PC-9 (cell line): ENCODE measurements at regions not wholly inside any gene's neighbourhood (a gene's known extent, or its start where the extent isn't known, plus 50 kb on each side); places are given as distances from the start of the nearest gene placed in this dataset.

Source experiments
- BruUV-seq: library from RNA; stranded (reverse); fragments of 400-500 nt; replicated peaks from 2 replicates; lab custom pipeline; 2021; lab: Mats Ljungman, UMichigan
- CTCF ChIA-PET: fragments of 300-600 bp; sonication (Branson Sonifier 250); formaldehyde crosslinking; loops from one replicate; lab custom pipeline; 2022; ENCODE audit warnings: antibody characterized with exemption; lab: Charles Lee
- POLR2A ChIA-PET: fragments of 300-600 bp; sonication (Branson Sonifier 250); formaldehyde crosslinking; loops from one replicate; lab custom pipeline; 2022; ENCODE audit warnings: antibody characterized with exemption; ENCODE audit not compliant: unreplicated experiment; lab: Charles Lee
- DNase-seq, 2 experiments: peaks; one replicate each; pipeline versions ENCODE4 v3.0.0 to v3.0.0-alpha.2; 2015 to 2022; ENCODE audit warnings: mixed read lengths in 1 of 2
- H2AFZ ChIP-seq: fragments of 200-600 bp; sonication (generic); 2 replicates; pipeline ENCODE4 v1.8.1; 2017; ENCODE audit warnings: antibody characterized with exemption
- H3F3A ChIP-seq: fragments of 200-600 bp; sonication (generic); 2 replicates; pipeline ENCODE4 v1.8.1; 2017; ENCODE audit warnings: antibody characterized with exemption, mild to moderate bottlenecking, low read depth; ENCODE audit not compliant: insufficient read depth
- H3K27ac ChIP-seq: fragments of 200-600 bp; sonication (generic); 2 replicates; pipeline ENCODE4 v1.6.1; 2016; ENCODE audit warnings: mixed run types
- H3K27me3 ChIP-seq: fragments of 200-600 bp; sonication (generic); 2 replicates; pipeline ENCODE4 v1.6.1; 2016; ENCODE audit warnings: low read depth, mixed run types; ENCODE audit not compliant: insufficient read depth
- H3K36me3 ChIP-seq: fragments of 200-600 bp; sonication (generic); 2 replicates; pipeline ENCODE4 v1.6.1; 2016; ENCODE audit warnings: low read depth, mixed run types
- H3K4me1 ChIP-seq: fragments of 200-600 bp; sonication (generic); replicated peaks from 2 replicates; pipeline ENCODE4 v1.6.1; 2016; ENCODE audit warnings: mixed run types; ENCODE audit not compliant: insufficient read depth
- H3K4me2 ChIP-seq: fragments of 200-600 bp; sonication (generic); 2 replicates; pipeline ENCODE4 v1.6.1; 2017; ENCODE audit warnings: mixed run types
- H3K4me3 ChIP-seq: fragments of 200-600 bp; sonication (generic); 2 replicates; pipeline ENCODE4 v1.6.1; 2016; ENCODE audit warnings: mixed run types
- H3K79me2 ChIP-seq: fragments of 200-600 bp; sonication (generic); 2 replicates; pipeline ENCODE4 v1.6.1; 2017; ENCODE audit warnings: low read depth, mixed run types
- H3K9me2 ChIP-seq: fragments of 200-600 bp; sonication (generic); 2 replicates; pipeline ENCODE4 v1.8.1; 2017; ENCODE audit warnings: mild to moderate bottlenecking; ENCODE audit not compliant: insufficient read depth
- H3K9me3 ChIP-seq: fragments of 200-600 bp; sonication (generic); 2 replicates; pipeline ENCODE4 v1.8.1; 2016; ENCODE audit warnings: low read depth; ENCODE audit not compliant: insufficient read depth
- H4K20me1 ChIP-seq: fragments of 200-600 bp; sonication (generic); 2 replicates; pipeline ENCODE4 v1.8.1; 2017; ENCODE audit not compliant: insufficient read depth
- EZH2 ChIP-seq: fragments of 200-600 bp; sonication (generic); IDR thresholded peaks from 2 replicates; pipeline ENCODE4 v1.8.0; 2017; ENCODE audit warnings: antibody characterized with exemption, low read depth
- intact Hi-C: fragments of 100-400 bp; cut with micrococcal nuclease; formaldehyde crosslinking; loops from one replicate; pipeline ENCODE4 v1.10.0; 2022; ENCODE audit not compliant: unreplicated experiment
- TF ChIP-seq, protein P1 (sequence below): fragments of 200-600 bp; sonication (generic); conservative IDR thresholded peaks from 2 replicates; pipeline ENCODE4 v1.6.1; 2017; ENCODE audit warnings: mixed run types, antibody characterized with exemption, mild to moderate bottlenecking, moderate library complexity

DNA sequence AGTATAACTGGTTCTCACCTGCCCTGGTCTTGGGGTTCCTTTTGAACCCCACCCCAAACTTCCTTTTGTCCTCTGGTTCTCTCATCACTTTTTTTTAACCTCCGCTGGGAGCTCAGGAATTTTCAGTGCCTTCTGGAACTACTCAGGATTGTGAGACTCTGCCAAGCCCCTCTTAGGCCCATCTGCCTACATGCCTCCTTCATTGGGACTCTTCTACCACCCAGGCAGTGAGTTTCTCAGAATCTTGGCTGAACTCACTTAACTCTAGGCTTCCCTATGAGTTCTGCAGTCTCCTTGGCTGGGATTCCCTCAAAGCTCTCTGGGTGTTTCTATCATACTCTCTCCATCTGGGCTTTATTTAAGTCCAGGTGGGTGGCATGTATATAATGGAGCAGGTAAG, 86.3 kb downstream of the MDH1 start:
- ChIA-PET POLR2A (no interaction called here), CTCF (no interaction called here)
- no peak for TF ChIP-seq EZH2
- TF ChIP-seq, protein P1, sequence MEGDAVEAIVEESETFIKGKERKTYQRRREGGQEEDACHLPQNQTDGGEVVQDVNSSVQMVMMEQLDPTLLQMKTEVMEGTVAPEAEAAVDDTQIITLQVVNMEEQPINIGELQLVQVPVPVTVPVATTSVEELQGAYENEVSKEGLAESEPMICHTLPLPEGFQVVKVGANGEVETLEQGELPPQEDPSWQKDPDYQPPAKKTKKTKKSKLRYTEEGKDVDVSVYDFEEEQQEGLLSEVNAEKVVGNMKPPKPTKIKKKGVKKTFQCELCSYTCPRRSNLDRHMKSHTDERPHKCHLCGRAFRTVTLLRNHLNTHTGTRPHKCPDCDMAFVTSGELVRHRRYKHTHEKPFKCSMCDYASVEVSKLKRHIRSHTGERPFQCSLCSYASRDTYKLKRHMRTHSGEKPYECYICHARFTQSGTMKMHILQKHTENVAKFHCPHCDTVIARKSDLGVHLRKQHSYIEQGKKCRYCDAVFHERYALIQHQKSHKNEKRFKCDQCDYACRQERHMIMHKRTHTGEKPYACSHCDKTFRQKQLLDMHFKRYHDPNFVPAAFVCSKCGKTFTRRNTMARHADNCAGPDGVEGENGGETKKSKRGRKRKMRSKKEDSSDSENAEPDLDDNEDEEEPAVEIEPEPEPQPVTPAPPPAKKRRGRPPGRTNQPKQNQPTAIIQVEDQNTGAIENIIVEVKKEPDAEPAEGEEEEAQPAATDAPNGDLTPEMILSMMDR: no peak
- Histone ChIP-seq H3K4me2 (no peak overlapping the region), H3K27me3 (no peaks in the 10 kb centered on the region), H2AFZ (no peak overlapping the region), H3K9me3 (no peaks in the 10 kb centered on the region), H3K79me2 (no peaks in the 10 kb centered on the region), H3F3A (no peaks in the 10 kb centered on the region), H3K27ac (no peak overlapping the region), H3K9me2 (no peaks in the 10 kb centered on the region), H3K4me1 (peaks cover 11% of the 10 kb centered on the region; the same call in 1 of the 2 replicates), H3K4me3 (no peak overlapping the region), H3K36me3 (no peaks in the 10 kb centered on the region), H4K20me1 (no peaks in the 10 kb centered on the region)
- DNase-seq: no peak
- intact Hi-C loops: no loop called here
- no TSS peak for BruUV-seq

DNA sequence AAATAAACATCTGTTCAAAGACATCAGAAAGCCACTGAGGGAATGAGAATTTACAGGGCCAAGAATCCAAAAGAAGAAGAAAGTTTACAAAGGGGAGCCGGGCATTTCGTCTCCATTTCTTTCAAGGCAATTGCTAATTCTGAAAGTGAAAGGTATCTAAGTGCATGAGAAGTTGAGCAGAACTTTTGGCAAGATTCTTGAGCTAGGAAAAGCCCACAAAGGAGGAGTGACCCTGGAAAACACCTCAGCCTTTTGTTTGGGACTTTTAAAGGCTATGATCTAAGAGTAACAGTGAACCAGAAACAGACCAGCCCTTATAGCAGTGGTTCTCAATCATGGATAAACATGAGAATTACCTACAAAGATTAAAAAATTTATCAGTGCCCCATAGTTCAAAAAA, 87.4 kb downstream of the MDH1 start:
- TF ChIP-seq, protein P1: no peak
- no peak for TF ChIP-seq EZH2
- Histone ChIP-seq H4K20me1 (no peaks in the 10 kb centered on the region), H3F3A (no peaks in the 10 kb centered on the region), H3K4me1 (peaks cover 11% of the 10 kb centered on the region; the same call in 1 of the 2 replicates), H3K27me3 (no peaks in the 10 kb centered on the region), H3K79me2 (no peaks in the 10 kb centered on the region), H3K36me3 (no peaks in the 10 kb centered on the region), H3K9me2 (no peaks in the 10 kb centered on the region), H3K4me2 (no peak overlapping the region), H3K4me3 (no peak overlapping the region), H3K27ac (no peak overlapping the region), H3K9me3 (no peaks in the 10 kb centered on the region), H2AFZ (no peak overlapping the region; the same call in 1 of the 2 replicates)
- BruUV-seq: no TSS peak
- ChIA-PET CTCF (no interaction called here), POLR2A (no interaction called here)
- intact Hi-C loops: no loop called here
- DNase-seq: no peak

DNA sequence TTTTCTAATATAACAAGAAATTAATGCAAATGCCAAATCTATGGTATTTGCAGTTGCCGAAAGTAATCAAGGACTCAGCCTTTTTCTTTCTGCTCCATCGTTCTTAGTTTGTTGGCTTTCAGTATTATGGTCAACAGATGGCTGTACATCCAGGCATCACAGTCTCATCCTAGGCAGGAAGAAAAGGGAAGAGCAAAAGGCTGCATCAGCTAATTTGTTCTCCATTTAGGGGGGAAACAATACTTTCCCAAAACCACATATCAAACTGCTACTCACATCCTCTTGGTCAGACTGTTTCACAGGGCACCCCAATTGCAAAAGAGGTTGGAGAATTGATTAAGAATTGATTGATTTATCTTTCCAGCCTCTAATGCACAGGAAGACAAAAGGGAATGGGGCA, 89.3 kb downstream of the MDH1 start:
- H3K27me3 ChIP-seq: no peaks in the 10 kb centered on the region
- no TSS peak for BruUV-seq
- H3K36me3 ChIP-seq: no peaks in the 10 kb centered on the region
- CTCF ChIA-PET: no interaction called here
- H3K4me3 ChIP-seq: no peak overlapping the region
- peaks cover 11% of the 10 kb centered on the region; the same call in 1 of the 2 replicates for H3K4me1 ChIP-seq
- H3K27ac ChIP-seq: no peak overlapping the region
- no peak for DNase-seq
- intact Hi-C loops: no loop called here
- H4K20me1 ChIP-seq: no peaks in the 10 kb centered on the region
- POLR2A ChIA-PET: no interaction called here
- no peaks in the 10 kb centered on the region for H3K9me2 ChIP-seq
- no peaks in the 10 kb centered on the region for H3K79me2 ChIP-seq
- no peak overlapping the region for H2AFZ ChIP-seq
- no peak overlapping the region for H3K4me2 ChIP-seq
- H3K9me3 ChIP-seq: no peaks in the 10 kb centered on the region
- H3F3A ChIP-seq: no peaks in the 10 kb centered on the region
- TF ChIP-seq, protein P1: no peak
- TF ChIP-seq EZH2: no peak
